ENCODE measurements at regions not wholly inside any gene's neighbourhood (a gene's known extent, or its start where the extent isn't known, plus 50 kb on each side); places are given as distances from the start of the nearest gene placed in this dataset.
A peak's percentile ranks its signal among the peaks of the same experiment; 100 is the strongest.

DNA sequence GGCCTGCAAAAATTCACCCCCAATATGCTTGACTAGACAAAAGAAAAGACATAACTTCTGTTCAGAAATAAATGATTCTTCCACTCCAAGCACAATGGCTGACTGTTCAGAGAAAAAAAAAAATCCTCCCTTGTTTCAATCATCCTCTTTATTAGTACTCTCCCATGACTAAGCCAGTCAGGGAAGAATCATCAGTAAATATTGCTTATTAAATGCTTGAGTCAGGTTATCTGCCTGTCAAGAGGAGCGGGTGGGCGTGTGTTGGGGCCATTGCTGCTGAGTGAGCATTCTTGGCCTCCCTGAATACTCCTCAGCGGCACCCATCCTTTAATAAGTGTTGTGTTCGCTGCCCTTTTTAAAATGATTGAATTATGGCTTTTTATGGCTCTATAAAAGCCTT is 1334.8 kb upstream of the CELF4 start:
- no peak overlapping the region for H3K27ac ChIP-seq
- DNase-seq (ENCODE audit: low read depth, low spot score), result peak; percentile 22

- DNase-seq (ENCODE audit: low read depth, low spot score), result no peak
- H3K27ac ChIP-seq, result no peak overlapping the region
Observed at GRCh38 chr18:38900031-38900430, 1334.4 kb upstream of the CELF4 start.

- DNase-seq (ENCODE audit: low read depth, low spot score), result no peak
Observed at GRCh38 chr18:38899252-38899651, 1333.7 kb upstream of the CELF4 start.

GRCh38 chr18:38898167-38898566 is 1332.6 kb upstream of the CELF4 start:
- no peak overlapping the region for H3K27ac ChIP-seq
- DNase-seq (ENCODE audit: low read depth, low spot score), result no peak

More at GRCh38 chr18:38899252-38899651, 1333.7 kb upstream of the CELF4 start:
- H3K27ac ChIP-seq, result no peak overlapping the region

GRCh38 chr18:38895560-38895959 is 1330.0 kb upstream of the CELF4 start:
- no peak for DNase-seq (ENCODE audit: low read depth, low spot score)
- H3K27ac ChIP-seq, result no peak overlapping the region

GRCh38 chr18:38887671-38888020 is 1322.0 kb upstream of the CELF4 start:
- no peak for DNase-seq (ENCODE audit: low read depth, low spot score)

GRCh38 chr18:38886861-38887670 is 1321.5 kb upstream of the CELF4 start:
- H3K27ac ChIP-seq, result no peak overlapping the region
- DNase-seq (ENCODE audit: low read depth, low spot score), result no peak

More at GRCh38 chr18:38887671-38888020, 1322.0 kb upstream of the CELF4 start:
- no peak overlapping the region for H3K27ac ChIP-seq

GRCh38 chr18:38886235-38886634 is 1320.6 kb upstream of the CELF4 start:
- DNase-seq (ENCODE audit: low read depth, low spot score), result no peak
- no peak overlapping the region for H3K27ac ChIP-seq

DNA sequence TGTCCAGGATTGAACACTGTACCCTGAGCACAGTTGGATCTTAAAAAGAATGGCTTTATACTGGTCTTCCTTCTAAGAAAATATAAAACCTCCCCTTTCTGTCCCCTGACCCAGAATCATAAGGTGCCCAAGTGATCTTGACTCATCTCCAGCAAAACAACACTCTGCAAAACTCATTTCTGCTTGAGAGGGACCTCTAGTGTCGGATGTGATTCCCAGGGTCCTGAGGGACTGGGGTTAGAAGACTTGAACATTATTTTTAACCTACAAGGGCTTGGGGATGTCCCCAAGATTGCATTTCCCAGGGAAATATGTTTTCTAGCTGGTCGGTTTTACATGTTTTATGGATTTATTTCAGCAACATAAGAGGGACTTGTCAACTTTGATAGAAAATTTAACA is 1318.5 kb upstream of the CELF4 start:
- no peak for DNase-seq (ENCODE audit: low read depth, low spot score)
- no peak overlapping the region for H3K27ac ChIP-seq

DNA sequence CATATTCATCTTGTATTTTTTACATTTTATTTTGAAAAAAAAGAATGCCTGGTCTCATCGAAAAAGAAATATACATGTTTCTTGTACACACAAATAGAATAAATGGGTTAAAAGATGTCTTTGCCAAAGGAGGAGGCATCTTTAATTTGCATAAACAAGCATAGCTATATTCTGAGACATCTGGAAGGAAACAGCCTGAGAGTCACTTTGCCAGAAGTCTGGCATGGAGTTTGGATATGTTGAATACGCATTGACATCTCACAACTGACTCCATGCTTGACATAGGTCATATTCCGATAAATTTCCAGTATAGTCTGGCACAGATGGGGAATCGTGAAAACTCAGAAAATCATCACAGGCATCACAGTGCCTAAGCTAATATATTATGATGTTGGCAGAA is 1317.5 kb upstream of the CELF4 start:
- no peak for DNase-seq (ENCODE audit: low read depth, low spot score)
- no peak overlapping the region for H3K27ac ChIP-seq

DNA sequence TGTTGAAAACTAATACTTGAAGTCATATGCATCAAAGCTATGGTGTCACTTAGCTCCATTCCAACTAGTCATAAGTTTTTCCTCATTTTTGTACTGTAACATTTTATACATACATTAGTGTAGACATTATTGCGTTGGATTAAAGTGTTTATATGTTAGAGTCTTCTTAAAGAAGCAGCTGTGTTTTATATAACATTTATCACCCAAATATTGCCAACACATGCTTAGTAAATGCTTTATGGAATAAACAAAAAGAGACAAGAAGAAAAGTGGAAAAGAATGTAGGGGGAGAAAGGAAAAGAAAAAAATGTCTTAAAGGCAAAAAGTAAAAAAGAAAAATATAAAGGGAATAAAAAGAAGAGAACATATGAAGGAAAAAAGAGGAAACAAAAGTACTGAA is 1314.3 kb upstream of the CELF4 start:
- no peak for DNase-seq (ENCODE audit: low read depth, low spot score)

GRCh38 chr18:38872342-38872741 is 1306.7 kb upstream of the CELF4 start:
- no peak for DNase-seq (ENCODE audit: low read depth, low spot score)
- H3K27ac ChIP-seq, result no peak overlapping the region

More for the DNA sequence above, 1314.3 kb upstream of the CELF4 start:
- H3K27ac ChIP-seq, result no peak overlapping the region

DNA sequence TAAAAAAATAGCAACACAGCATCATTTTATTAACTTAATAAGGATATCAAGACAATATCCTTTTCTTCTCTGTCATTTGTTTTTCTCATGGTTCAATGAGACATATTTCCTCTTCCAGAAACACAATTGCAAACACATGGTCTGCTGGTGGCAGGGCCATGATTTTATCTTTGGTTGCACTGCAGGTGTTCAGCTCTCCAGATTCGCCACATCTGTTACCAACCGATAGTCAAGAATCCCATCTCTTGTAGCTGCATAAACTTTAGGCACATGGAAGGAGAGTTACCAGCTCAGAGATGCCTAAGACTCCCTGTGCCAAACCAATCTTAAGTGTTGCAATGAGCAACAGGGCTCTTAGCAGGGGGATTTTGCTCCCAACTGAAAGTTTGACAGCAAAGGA is 1303.2 kb upstream of the CELF4 start:
- no peak for DNase-seq (ENCODE audit: low read depth, low spot score)
- H3K27ac ChIP-seq, result no peak overlapping the region

GRCh38 chr18:38867680-38868079 is 1302.1 kb upstream of the CELF4 start:
- no peak for DNase-seq (ENCODE audit: low read depth, low spot score)

GRCh38 chr18:38851526-38851925 is 1285.9 kb upstream of the CELF4 start:
- peak; percentile 5 for DNase-seq (ENCODE audit: low read depth, low spot score)
- H3K27ac ChIP-seq, result no peak overlapping the region

More at GRCh38 chr18:38867680-38868079, 1302.1 kb upstream of the CELF4 start:
- no peak overlapping the region for H3K27ac ChIP-seq

DNA sequence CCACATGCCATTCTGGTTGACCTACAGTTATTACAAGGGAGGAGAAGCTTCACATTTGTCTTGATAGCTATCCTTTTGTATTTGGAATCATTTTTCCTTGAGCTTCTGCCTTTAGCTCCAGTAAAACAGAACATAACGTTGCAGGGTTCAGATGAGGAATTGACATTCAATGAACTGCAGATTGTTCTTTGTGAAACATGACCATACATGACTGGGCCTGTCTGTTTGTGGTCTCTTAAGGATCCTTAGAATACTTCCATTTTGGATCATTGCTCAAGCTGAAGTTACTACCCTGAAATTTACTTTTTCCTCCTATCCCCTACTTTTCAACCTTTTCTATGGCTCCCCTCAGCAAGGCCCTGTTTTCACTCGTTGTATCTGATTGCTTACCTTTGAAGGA is 1281.7 kb upstream of the CELF4 start:
- no peak overlapping the region for H3K27ac ChIP-seq
- DNase-seq (ENCODE audit: low read depth, low spot score), result peak; percentile 2

GRCh38 chr18:38843291-38843690 is 1277.7 kb upstream of the CELF4 start:
- DNase-seq (ENCODE audit: low read depth, low spot score), result no peak

DNA sequence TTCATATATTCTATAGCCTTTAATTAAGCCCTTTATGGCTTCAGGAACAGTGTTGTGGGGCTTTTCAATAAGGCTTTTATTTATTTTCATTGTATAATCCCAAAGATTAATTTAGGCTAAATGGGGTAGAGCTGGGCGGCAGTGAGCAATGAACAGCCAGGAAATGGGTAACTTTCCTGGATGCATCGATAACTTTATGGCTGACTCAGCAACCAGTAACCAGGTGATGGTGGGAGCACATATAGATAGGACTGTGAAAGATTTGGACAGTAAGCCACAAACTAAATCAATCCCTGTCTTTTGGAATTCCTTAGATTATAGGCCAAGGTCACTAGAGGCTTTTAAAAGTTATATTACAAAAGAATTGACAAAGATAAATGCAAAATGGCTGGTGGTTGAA is 1260.6 kb upstream of the CELF4 start:
- DNase-seq (ENCODE audit: low read depth, low spot score), result no peak
- H3K27ac ChIP-seq, result no peak overlapping the region

More at GRCh38 chr18:38843291-38843690, 1277.7 kb upstream of the CELF4 start:
- H3K27ac ChIP-seq, result no peak overlapping the region

DNA sequence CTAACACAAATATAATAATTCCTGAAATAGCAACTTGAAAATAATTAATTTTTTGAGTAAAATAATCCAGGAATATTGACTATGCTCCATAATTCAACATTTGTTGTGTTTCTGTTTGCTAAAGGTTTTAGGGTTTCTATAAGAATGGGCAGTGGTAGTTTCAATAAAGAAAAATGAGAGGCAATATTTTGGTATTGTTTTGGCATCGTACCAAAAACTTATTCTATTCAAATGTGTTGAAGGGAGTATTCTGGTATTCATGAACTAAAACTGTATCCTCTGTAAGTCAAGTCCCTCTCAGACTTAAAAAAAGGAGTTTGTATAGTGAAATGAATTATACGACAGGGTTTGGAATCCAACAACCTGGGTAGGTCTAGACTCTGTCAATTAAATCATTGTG is 1245.6 kb upstream of the CELF4 start:
- no peak overlapping the region for H3K27ac ChIP-seq
- no peak for DNase-seq (ENCODE audit: low read depth, low spot score)

DNA sequence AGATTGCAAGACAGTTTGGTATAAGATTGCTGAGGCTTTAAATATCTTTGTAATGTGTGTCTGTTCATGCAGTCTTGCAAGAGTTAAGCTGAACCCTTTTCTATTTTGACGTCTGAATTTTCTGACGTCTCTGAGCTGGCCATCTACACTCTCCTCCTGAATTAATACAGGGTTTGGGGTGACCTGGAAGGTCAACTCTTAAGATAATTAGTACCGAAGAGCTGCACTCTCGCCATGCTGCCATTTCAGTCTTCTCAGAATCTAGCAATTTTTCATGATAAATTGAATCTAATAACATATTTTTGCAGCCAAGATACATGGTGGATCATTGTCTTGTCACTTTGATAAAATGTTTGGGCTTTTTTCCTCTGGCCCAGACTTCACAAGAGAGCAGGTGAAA is 1245.2 kb upstream of the CELF4 start:
- no peak for DNase-seq (ENCODE audit: low read depth, low spot score)
- no peak overlapping the region for H3K27ac ChIP-seq

DNA sequence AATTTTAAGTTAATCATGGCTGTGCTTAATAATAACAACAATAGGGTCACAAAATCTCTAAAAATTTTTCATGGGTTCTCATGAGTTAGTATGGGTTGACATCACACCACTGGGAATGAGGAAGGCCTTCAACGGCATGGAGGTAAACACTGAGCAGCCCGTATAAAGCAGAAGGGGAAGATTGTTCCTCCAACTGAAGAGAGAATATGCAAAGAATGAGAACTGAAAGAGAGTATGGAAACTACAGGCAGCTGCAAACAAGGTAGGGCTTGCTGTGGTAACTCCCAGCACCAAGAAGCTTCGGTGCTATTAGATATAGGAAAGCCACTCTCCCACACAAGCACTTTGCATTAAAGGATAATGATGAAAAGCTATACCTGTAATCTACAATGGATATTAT is 1242.3 kb upstream of the CELF4 start:
- no peak for DNase-seq (ENCODE audit: low read depth, low spot score)

DNA sequence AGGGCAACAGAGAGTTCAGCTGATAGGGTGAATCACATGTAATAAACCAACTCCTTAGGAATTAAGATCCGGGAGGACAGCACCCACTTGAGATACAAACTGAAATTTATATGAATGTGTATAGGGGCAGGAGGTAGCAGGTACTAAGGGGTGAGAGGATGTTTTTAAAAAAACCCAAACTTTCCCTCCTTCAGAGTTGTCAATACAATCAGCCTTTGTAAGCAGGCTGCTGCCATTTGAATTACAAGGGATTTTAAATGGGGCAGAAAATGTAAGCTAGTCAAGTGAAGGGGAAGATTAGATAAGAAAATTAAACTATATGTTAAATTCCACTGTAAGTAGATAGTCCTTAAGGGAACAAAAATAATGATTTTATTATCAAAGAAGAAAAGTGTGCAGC is 1239.7 kb upstream of the CELF4 start:
- H3K27ac ChIP-seq, result no peak overlapping the region
- no peak for DNase-seq (ENCODE audit: low read depth, low spot score)

More for the DNA sequence above, 1242.3 kb upstream of the CELF4 start:
- no peak overlapping the region for H3K27ac ChIP-seq
